Left hindlimb (tissue), 1 donor: ENCODE measurements at regions not wholly inside any gene's neighbourhood (a gene's known extent, or its start where the extent isn't known, plus 50 kb on each side); places are given as distances from the start of the nearest gene placed in this dataset.

Experiments used
- DNase-seq: peaks from one replicate; pipeline ENCODE4 v3.0.0-alpha.2; 2018

- DNase-seq, result no peak
Measured at GRCh38 chr3:67863869-67864268, 209.5 kb upstream of the SUCLG2 start.

GRCh38 chr3:67860429-67860828 is 206.0 kb upstream of the SUCLG2 start:
- DNase-seq, result no peak

GRCh38 chr3:67858492-67858891 is 204.1 kb upstream of the SUCLG2 start:
- no peak for DNase-seq

DNA sequence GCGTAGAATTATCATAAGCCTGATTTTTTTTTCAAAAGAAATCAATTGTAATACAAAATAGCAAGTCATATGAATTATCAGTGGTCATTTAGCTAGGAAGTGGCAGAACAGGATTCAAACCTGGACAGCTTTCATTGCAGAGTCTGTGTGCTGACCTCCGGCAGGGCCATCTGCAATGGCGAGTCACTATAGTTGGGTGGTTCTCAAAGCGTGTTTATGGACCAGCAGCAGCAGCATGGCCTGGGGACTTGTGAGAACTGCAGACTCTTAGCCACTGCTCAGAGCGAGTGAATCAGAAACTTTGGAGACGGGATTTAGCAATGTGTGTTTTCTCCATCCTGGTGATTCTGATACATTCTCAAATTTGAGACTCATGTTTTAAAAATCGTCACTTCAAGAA is 202.3 kb upstream of the SUCLG2 start:
- DNase-seq, result no peak

GRCh38 chr3:67854663-67855062 is 200.3 kb upstream of the SUCLG2 start:
- DNase-seq, result no peak

DNA sequence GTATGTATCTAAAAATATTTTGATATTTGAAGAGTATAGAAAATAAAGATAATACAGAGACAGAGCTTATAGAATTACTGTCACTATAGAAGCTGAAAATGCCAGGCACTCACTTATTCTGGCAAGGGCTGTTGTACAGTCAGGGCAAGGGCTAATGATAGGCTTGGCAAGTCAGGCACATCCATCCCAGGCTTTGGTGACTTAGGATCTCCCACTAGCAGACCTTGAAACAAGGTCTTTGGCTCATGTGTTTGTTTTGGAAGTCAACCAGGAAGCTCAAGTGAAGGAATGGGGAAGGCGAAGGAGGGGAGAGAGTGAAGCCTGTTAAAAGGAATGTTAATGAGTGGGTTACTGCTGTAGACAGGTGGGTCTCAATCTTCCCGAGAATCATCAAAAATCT is 199.1 kb upstream of the SUCLG2 start:
- DNase-seq, result no peak

GRCh38 chr3:67848299-67848698 is 193.9 kb upstream of the SUCLG2 start:
- no peak for DNase-seq

DNA sequence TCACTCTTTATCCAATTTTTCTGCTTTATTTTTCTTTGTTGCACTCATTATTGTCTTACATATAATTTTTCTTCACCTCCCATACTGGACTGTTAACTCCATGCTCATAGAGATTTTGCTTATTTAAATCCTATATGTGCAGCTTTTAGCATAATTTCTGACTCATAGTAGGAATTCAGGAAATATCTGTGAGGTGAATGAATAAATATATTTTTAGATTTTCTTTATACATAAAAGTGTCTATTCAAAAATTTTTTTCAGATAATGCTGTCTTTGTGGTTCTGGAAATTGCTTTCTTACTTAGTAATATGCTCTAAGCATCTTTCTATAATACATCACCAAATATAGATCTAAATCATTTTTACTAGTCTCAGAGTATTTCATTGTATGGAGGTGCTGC is 191.8 kb upstream of the SUCLG2 start:
- no peak for DNase-seq

DNA sequence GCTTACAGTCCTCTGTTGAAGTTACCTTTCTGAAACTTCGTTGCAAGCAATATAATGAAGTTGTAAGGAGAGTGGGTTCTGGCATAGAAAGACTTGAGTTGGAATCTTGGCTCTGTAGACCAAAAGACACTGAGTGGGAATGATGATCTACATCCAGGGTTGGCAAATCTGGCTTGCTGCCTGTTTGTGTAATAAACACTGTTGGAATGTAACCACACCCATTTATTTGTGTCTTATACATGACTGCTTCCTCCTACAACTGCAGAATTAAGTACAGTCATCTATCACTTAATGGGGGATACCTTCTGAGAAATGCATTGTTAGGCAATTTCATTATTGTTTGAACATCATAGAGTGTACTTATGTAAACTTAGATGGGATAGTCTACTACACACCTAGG is 178.4 kb upstream of the SUCLG2 start:
- DNase-seq, result no peak

DNA sequence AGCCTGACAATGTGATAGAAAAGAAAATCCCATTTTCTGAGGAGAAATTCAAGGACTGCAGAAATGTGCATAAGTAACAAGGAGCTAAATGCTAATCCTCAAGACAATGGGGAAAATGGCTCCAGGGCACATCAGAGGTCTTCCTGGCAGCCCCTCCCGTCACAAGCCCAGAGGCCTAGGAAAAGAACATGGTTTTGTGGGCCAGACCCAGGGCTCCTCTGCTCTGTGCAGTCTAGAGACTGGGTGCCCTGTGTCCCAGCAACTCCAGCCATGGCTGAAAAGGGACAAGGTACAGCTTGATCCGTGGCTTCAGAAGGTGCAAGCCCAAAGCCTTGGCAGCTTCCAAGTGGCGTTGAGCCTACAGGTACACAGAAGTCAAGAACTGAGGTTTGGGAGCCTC is 176.8 kb upstream of the SUCLG2 start:
- DNase-seq, result no peak

GRCh38 chr3:67828486-67829010 is 174.1 kb upstream of the SUCLG2 start:
- no peak for DNase-seq

GRCh38 chr3:67821135-67821534 is 166.7 kb upstream of the SUCLG2 start:
- no peak for DNase-seq

- no peak for DNase-seq
Measured at GRCh38 chr3:67819447-67819846, 165.0 kb upstream of the SUCLG2 start.

DNA sequence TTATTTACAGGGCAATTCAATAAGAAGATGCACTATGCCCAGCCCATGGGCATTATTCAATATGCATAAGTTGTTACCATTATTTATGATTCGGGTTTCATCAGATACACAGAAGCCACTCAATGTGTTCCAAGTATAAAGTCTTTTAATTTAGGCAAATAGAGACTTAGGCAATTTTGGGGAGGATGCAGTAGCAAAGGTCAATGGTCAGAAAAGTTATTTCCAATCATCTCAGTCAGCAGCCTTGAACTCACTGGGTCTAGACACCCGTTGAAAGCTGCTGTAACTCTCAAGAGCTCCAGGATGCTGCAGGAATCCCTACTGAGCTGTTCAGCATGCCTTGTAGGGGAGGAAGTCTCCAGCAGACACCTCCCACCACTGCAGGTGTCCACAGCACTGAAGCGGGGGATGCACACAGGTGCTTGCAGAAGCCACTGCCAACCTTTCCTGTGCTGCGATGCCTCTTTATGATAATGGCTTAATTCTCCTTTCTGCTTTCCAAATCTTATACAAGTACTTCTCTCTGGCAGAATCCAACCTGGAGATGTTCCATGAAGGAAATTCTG is 155.0 kb upstream of the SUCLG2 start:
- no peak for DNase-seq

DNA sequence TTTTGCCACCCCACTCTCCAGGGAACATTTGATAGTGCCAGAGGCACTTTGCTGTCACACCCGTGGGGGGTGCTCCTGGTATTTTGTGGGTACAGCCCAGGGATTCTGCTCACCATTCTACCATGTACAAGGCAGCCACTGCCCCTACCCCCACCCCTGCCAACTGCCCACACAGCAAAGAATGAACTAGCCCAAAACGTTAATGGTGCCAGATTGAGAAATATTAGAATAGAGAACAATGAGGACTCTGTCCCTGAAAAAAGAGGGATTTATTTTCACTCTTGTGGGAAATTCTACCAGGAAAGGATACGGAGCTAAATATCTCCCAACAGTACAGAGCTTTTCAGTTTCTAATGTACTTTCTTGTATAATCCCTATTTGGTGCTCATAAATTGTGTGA is 154.5 kb upstream of the SUCLG2 start:
- DNase-seq, result no peak

- no peak for DNase-seq
Measured at GRCh38 chr3:67804578-67804977, 150.2 kb upstream of the SUCLG2 start.

- DNase-seq, result no peak
Measured at GRCh38 chr3:67804089-67804488, 149.7 kb upstream of the SUCLG2 start.

- DNase-seq, result no peak
Measured at GRCh38 chr3:67798412-67798811, 144.0 kb upstream of the SUCLG2 start.

- DNase-seq, result no peak
Measured at GRCh38 chr3:67791620-67792019, 137.2 kb upstream of the SUCLG2 start.

DNA sequence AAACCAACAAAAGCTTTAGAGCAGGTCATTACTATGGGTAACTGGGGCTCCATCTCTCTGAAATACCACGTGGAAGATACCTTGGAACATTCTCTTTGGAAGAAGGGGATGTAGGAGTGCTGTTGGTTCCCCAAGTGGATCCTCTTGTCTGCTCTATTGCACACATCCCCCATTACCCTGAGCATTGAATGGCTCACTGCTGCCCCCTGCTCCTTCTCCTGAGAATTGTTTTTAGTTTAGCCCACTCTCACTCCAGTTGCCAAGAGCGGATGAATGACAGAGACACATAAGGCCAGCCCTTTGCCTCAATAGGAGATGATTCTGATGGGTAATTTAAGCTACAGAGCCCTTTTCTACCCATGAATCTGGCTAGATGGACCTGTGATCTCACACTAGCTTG is 135.6 kb upstream of the SUCLG2 start:
- peak; percentile 47 for DNase-seq

DNA sequence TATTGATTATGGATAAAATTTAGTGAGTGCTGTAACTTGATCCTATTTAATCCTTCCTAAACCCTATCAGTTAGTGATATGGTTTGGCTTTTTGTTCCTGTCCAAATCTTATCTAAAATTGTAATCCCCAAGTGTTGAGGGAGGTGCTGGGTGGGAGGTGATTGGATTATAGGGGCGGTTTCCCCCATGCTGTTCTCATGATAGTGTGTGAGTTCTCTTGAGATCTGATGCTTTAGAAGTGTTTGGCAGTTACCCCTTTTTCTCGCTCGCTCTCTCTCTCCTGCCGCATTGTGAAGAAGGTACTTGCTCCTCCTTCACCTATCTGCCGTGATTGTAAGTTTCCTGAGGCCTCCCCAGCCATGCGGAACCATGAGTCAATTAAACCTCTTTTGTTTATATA is 134.0 kb upstream of the SUCLG2 start:
- DNase-seq, result no peak

DNA sequence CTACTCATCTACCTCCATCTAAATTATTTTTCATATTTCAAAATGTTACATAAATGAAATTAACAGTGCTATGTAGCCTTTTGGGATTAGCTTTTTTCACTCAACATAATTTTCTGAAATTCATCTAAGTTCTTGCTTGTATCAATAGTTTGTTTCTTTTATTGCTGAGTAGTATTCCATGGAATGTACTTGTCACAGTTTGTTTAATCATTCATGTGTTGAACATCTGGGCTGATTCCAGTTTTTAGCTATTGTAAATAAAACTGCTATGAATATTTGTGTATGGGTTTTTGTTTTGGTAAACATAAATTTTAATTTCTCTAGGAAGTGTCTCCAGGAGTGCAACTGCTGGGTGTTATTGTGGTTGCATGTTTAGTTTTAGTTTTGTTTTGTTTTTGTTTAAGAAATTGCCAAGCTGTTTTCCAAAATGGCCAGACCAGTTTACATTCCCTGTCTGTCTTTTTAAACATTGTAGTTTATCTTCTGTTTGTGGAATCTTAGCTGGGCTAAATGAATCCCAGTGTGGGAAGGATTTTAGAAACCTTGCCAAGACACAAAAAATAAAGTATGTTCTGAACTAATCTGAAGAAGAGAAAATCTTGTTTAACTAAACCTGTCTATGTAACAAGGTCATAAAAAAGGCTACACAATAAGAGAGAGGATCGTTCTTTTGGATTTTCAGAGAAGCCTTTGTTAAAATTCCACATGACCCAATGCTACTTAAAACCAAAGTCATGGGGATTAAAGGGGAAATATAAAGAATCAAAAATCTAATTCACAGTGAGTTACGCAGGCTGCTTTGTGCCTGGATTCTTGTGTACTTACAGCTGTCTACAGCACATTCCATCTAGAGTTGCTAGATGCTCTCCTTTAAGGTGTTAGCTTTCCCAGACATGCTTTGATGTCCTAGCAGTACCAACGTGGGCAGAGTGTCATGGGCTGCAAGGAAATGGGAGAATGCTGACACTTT is 129.2 kb upstream of the SUCLG2 start:
- DNase-seq, result no peak

DNA sequence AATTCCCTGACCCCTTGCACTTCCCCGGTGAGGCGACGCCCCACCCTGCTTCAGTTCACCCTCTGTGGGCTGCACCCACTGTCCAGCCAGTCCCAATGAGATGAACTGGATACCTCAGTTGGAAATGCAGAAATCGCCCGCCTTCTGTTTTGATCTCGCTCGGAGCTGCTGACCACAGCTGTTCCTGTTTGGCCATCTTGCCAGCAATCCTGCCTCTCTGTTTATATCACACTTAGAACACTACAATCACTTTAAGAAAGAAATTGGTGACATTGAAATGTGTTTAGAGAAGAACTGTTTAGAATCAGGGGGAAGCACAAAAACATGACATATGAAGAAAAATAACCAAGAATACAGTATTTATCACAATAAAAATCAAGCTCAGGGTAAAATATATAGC is 127.5 kb upstream of the SUCLG2 start:
- DNase-seq, result no peak

GRCh38 chr3:67781218-67781617 is 126.8 kb upstream of the SUCLG2 start:
- DNase-seq, result no peak
